Stimulated activated CD8-positive, alpha-beta memory T cell treated with anti-CD3 and anti-CD28 coated beads, Interleukin-4, amount 100 ng/mL, for 48 hours (primary cell): ENCODE measurements at regions not wholly inside any gene's neighbourhood (a gene's known extent, or its start where the extent isn't known, plus 50 kb on each side); places are given as distances from the start of the nearest gene placed in this dataset.
"Not testable (repeated sequence)": the region's sequence is repeated elsewhere in the genome, so short reads cannot be mapped to it uniquely, and the experiment has no call there.

Experiments used
- DNase-seq: peaks from one replicate; pipeline ENCODE4 v3.0.0-alpha.2; 2020

DNA sequence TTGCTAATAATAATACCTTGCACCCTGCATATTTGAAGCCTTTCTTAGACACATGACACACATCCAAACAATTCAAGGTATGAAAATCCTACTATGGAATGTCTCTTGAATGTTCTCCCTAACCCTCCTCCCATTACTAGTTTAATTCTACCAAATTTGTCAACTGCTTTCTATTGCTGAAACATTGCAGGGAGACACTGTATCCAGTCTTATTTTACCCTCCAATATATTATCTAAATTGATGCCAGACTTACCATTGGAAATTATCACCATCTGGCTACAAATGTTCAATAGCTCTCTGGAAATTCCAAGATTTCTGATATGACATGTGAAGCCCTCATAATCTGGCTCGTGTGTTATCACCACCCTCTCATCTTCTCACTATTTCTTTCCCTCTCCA is 1027.3 kb upstream of the CITED2 start:
- no peak for DNase-seq

GRCh38 chr6:140398076-140398475 is 1023.6 kb upstream of the CITED2 start:
- DNase-seq = no peak

- DNase-seq = no peak
Measured at GRCh38 chr6:140397106-140397505, 1022.7 kb upstream of the CITED2 start.

DNA sequence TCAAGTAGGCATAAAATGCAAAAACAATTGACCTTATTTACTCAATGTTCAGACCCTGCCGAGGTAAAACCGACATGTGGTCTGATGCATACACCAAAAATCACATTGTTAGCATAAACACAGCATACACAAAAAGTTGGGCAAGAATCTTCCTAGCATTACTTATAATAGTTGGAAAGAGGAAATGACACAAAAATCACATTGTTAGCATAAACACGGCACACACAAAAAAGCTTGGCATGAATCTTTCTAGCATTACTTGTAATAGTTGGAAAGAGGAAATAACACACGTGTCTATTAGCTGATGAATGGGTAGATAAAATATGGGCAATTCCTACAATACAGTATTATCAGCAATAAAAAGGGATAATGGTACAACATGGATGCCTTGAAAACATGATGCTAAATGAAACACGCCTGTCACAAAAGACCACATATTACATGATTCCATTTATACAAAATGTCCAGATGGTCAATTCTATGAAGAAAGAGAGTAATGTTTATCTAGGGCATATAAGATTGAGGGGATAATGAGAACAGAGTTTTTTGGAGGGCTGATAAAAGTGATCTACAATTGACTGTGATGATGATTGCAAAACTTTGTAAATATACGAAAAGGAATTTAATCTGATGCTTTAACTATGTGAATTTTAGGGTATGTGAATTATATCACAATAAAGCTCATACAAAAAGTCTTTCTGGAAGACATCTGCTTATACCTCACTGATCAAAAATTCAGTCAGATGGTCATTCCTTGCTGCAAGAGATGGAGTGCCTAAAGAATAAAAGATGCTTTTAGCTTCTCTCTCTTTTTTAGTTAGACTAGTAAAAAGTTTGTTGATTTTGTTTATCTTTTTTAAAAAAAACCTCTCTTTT is 1019.5 kb upstream of the CITED2 start:
- DNase-seq = no peak

DNA sequence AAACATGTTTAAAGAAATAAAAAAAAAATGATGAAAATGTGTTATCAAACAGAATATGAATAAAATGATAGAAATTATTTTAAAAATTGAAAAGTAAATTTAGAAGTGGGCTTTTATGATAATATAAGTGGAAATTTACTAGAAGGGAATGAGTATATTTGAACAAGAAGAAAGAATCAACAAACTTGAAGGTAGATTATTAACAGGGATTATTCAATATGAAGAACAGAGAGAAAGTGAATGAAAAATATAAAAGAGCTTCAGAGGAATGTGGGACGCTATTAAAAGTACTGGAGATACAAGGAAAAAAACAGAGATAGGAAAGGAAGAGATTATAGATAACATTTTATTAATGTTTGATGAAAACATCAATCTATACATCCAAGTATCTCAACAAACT is 1014.4 kb upstream of the CITED2 start:
- no peak for DNase-seq

- no peak for DNase-seq
Measured at GRCh38 chr6:140388192-140388802, 1013.8 kb upstream of the CITED2 start.

GRCh38 chr6:140385679-140386078 is 1011.2 kb upstream of the CITED2 start:
- no peak for DNase-seq

GRCh38 chr6:140382355-140382754 is 1007.9 kb upstream of the CITED2 start:
- no peak for DNase-seq

- DNase-seq = no peak
Measured at GRCh38 chr6:140380427-140381218, 1006.2 kb upstream of the CITED2 start.

- DNase-seq = no peak
Measured at GRCh38 chr6:140379919-140380318, 1005.5 kb upstream of the CITED2 start.

GRCh38 chr6:140376209-140376608 is 1001.8 kb upstream of the CITED2 start:
- no peak for DNase-seq

- DNase-seq = not testable (repeated sequence)
Measured at GRCh38 chr6:140373728-140374127, 999.3 kb upstream of the CITED2 start.

- DNase-seq = no peak
Measured at GRCh38 chr6:140372064-140372463, 997.6 kb upstream of the CITED2 start.

DNA sequence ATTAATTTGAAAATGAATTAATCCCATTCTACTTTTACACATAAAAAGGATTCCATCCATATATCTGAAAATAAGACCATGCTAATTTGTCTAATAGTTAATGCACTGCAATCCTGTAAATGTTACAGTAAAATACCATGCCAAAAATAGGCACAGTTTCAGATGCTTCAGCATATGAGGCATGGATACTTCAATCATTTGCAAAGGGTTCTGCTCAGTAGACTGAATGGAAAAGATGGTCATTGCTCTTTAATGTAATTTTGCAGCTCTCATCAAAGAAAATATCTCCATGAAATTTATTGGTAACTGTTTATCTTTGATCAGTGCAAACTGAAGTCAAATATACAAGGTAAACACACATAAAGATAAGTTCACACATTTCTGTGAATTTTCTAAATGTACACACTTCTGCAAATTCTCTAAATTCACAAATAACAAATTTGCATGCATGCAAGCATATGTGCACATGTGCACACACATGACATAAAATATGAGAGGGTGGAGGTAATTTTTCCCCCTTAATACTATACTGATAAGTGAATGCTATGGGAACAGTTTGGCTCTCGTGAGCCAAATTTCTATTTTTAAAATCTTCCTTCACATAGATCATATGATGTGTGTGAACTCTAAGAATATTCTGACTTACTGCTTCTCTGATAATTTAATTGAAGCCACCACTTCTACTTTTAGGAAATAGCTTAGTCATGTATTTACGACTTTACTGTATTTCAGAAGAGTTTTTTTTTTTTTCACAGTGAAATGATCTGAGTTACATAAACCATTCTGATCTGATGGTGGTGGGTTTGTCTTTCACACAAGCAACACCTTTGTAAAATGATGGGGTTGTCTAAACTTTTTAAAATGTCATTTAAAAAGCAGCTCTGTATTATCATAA is 996.8 kb upstream of the CITED2 start:
- DNase-seq = no peak

GRCh38 chr6:140370441-140370840 is 996.0 kb upstream of the CITED2 start:
- no peak for DNase-seq

- no peak for DNase-seq
Measured at GRCh38 chr6:140366991-140367390, 992.5 kb upstream of the CITED2 start.

DNA sequence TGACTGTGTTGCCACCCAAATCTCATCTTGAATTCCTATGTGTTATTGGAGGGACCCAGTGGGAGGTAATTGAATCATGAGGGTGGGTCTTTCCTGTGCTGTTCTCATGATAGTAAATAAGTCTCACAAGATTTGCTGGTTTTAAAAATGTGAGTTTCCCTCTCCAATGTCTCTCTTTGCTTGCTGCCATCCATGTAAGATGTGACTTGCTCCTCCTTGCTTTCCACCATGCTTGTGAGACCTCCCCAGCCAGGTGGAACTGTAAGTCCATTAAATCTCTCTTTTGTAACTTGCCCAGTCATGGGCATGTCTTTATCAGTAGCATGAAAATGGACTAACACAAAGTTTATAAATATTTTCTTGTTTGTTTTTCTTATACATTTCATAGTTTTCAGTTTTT is 990.5 kb upstream of the CITED2 start:
- no peak for DNase-seq

DNA sequence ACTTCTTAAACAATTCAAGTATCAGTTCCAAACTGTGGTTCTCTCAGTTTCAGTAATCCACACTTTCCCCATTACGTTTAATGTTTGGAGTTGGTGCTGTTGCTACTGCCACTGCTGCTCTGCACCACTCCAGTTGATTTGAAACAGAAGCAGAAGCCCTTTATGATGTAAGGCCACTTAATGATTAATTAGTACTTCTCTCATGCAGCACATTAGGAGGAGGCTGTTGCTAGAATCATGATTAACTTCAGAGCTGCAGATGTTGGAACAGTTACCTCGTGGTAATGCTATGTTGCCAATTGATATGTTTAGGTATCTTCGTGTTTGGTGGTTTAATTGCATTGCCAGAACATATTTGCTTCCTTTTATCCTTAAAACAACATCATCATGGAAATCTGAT is 986.2 kb upstream of the CITED2 start:
- DNase-seq = no peak

GRCh38 chr6:140355476-140355875 is 981.0 kb upstream of the CITED2 start:
- DNase-seq = no peak

GRCh38 chr6:140354296-140354695 is 979.8 kb upstream of the CITED2 start:
- DNase-seq = no peak

- DNase-seq = no peak
Measured at GRCh38 chr6:140353536-140353935, 979.1 kb upstream of the CITED2 start.

DNA sequence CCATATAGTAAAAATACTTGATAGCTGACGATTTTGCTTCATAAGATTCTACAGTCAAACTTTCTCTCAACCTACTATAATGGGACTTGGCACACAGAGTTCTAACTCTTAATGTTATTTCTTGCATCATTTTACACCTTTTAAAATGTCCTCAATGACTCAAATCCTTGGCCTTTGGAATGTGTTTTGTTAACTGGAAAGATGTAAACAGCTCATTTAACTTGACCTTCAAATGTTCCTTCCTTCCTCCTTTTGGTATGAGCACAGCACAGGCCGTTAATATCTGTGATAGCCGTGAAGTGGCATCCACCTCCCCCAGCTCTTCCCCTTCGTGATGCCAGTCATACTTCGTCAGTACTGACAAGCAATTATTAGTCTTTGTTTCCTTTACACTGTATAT is 972.0 kb upstream of the CITED2 start:
- no peak for DNase-seq

DNA sequence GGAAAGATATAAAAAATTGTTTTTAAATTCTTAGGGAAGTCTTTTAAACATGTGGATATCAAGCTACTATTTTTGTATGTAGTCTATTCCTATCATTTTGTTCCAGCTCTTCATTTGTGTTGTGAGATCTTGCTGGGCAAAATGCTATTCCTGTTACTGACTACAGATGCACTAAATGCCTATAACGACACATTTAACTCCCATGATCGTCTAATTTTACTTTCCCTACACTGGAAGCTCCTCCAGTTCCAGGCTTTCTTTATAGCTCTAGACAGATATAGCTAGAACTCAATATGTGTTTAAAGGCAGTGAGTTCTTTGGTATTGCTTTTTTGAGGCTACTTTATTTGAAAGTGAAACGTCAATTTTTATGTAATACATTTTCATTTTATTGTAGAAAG is 971.5 kb upstream of the CITED2 start:
- no peak for DNase-seq
